ENCODE measurements at regions not wholly inside any gene's neighbourhood (a gene's known extent, or its start where the extent isn't known, plus 50 kb on each side); places are given as distances from the start of the nearest gene placed in this dataset.
"Not testable (repeated sequence)": the region's sequence is repeated elsewhere in the genome, so short reads cannot be mapped to it uniquely, and the experiment has no call there.

DNA sequence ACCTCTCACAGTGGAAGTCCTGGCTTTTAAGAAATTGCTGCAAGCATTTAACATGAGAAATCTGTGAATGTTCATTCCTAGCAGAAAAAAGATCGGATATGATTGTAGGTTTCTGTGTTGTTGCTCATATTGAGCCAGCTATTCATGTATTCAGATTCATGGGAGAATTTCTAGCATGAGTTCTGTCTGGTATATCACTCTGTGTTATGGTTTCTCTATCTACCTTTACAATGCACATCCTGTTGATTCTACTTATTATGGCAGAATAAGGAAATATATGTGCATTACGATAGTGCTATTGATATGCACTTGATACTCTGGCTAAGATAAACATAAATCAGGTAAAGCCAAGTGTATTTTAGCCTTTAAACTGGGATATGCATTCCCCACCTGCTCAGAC is 138.2 kb downstream of the KCNRG start:
- no peak for DNase-seq (ENCODE audit: low read depth in 4 of 4, low spot score in 3 of 4)

- DNase-seq (ENCODE audit: low read depth in 4 of 4, low spot score in 3 of 4) = no peak
These were observed 138.6 kb downstream of the KCNRG start for GRCh38 chr13:50153876-50154275.

GRCh38 chr13:50154697-50155096 is 139.5 kb downstream of the KCNRG start:
- no peak for DNase-seq (ENCODE audit: low read depth in 4 of 4, low spot score in 3 of 4)

DNA sequence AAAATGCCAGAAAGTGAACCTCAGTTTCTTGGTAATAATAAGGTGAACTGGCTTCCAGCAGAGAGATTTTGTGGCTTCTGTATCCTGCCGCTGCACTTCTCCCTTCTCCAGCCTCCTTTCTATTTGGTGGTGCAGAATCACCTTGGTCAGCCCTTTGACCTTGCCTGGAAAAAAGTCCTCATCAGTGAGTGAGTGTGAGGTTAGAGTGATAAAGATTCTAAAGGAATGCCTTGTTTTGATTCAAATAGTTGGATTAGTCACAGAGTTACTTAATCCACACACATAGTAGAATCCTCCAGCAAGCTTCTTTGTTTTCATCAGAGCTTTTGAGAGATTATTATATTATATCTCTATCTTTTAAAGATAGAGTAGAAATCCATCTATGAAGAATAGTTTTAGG is 140.9 kb downstream of the KCNRG start:
- no peak for DNase-seq (ENCODE audit: low read depth in 4 of 4, low spot score in 3 of 4)

DNA sequence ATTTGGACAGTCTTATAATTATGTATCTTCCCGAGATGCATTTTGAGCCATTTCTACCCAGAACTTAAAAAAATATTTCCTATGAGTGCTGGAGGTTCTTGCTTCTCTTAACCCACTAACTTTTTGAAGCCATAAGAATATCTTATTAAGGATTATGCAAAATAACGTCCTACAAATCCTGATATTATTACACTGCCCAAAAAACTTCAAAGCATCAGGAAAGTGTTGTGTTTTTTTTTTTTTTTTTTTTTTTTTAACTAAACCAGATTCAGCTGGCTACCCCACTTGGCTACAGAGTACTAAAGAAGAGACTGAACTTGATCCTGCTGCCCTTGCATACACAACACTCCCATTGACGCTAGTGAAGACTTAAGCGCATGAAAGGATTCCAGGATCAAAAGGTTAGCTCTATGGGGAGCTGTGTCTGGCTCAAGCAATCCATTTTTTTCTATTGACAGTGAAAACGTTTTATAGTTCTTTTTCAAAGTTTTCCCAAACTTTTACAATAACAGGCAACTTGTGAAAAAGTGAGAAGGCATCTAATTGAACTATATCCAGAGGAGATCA is 141.4 kb downstream of the KCNRG start:
- DNase-seq (ENCODE audit: low read depth in 4 of 4, low spot score in 3 of 4) = no peak

- no peak for DNase-seq (ENCODE audit: low read depth in 4 of 4, low spot score in 3 of 4)
These were observed 143.3 kb downstream of the KCNRG start for GRCh38 chr13:50158385-50159165.

DNA sequence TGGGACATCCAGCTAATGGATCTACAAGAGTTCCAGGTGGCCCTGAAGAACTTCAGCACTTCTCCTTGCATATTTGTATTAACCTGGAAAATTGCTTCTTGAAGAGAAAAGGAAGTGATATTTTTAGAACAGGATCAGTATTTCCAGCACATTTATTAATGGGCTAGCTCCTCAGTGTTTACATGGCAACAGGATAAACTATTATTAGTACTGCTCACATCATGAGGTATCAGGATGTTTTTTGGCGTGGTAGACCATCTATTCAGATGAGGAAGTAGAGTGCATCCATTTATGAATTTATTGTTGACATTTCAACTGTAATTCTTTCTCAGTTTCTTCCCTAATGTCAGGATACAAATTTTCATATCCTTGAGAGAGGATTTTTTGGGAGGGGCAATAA is 144.4 kb downstream of the KCNRG start:
- DNase-seq (ENCODE audit: low read depth in 4 of 4, low spot score in 3 of 4) = no peak

DNA sequence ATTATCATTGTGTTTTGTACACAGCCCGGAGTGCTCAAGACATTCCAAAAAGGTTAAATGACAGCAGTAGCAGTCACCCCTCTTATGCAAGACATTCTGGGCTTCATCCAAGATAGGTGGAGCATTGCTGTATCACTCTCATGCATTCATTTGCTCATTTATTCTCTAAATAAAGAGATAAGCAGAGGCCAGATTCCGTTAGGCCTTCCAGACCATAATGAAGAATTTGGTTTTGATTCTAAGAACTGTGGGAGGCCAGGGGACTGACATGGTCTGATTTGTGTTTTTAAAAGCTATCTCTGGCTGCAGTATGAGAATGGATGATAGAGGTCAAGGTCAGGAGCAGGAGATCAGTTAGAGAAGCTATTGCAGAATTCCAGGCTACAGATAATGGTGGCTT is 145.8 kb downstream of the KCNRG start:
- DNase-seq (ENCODE audit: low read depth in 4 of 4, low spot score in 3 of 4) = no peak

DNA sequence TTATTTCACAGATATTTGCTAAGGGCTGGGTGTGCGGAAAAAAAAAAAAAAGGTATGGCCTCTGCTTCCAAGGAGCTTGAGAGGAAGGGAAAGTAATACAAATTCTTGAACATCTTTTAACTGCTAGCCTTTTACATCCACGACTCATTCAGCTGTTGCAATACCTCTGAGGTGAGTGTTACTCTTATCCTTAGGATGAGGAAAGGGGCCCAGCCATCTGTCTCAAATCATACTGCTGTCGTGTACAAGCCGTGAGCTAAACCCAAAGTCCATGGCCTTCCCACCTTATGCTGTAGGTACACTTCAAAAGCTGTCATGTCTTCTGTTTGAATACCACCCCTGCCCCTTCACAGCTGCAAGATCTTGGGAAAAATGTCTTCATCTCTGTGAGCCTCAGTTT is 146.8 kb downstream of the KCNRG start:
- DNase-seq (ENCODE audit: low read depth in 4 of 4, low spot score in 3 of 4) = no peak

- DNase-seq (ENCODE audit: low read depth in 4 of 4, low spot score in 3 of 4) = no peak
These were observed 147.3 kb downstream of the KCNRG start for GRCh38 chr13:50162567-50162966.

DNA sequence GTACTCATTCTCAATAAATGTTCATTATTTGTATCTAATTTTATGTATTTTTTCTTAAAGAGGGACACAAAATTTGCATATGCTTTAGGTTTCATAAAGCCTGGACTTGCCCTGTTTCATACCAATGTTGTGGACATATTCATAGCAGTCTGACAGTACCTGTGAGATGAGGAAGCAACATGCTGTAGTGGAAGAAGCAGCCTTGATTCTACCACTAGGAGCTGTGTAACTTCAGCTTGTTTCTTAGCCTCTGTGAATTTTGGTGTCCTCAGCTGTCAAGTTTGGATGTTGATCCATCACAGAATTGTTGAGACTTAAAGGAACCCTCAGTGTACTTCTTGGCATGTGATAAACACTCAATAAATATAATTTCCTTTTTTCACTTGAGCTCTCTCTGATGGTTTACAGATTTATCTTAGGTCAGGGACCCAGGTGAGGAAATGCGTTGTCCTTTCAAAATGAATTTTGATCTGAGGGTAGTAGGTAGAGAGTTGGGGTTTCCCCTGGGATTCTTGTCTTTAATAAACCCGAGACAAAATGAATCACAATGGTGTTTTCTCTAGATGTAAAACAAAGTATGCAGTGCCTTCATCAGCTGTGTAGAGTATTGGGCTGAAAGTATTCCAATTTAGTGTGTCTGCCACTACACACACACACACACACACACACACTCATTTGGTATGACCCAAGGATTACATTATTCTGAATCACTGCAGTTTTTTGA is 152.1 kb downstream of the KCNRG start:
- DNase-seq (ENCODE audit: low read depth in 4 of 4, low spot score in 3 of 4) = no peak

GRCh38 chr13:50167967-50168366 is 152.7 kb downstream of the KCNRG start:
- DNase-seq (ENCODE audit: low read depth in 4 of 4, low spot score in 3 of 4) = no peak

DNA sequence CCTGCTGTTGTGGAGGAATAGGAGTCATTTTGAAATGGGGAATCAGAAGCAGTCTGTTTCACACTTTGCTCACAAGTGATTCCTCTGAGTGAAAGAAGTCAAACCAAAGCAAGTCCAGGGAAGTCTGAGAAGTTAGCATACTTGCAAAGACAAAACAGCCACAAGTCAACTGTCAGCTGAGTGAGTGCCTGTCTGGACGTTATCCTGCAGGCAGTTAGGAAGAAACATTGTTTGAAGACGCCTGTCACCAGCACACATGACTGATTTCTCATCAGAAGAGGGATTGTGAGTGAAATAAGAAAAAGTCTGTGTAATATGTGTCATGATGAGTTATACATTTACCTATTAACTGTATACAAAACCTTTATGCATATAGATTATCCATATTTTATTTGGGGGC is 153.5 kb downstream of the KCNRG start:
- DNase-seq (ENCODE audit: low read depth in 4 of 4, low spot score in 3 of 4) = no peak

- DNase-seq (ENCODE audit: low read depth in 4 of 4, low spot score in 3 of 4) = no peak
These were observed 155.3 kb downstream of the KCNRG start for GRCh38 chr13:50170447-50171037.

- DNase-seq (ENCODE audit: low read depth in 4 of 4, low spot score in 3 of 4) = no peak
These were observed 156.5 kb downstream of the KCNRG start for GRCh38 chr13:50171590-50172282.

GRCh38 chr13:50173045-50173444 is 157.8 kb downstream of the KCNRG start:
- DNase-seq (ENCODE audit: low read depth in 4 of 4, low spot score in 3 of 4) = not testable (repeated sequence)

- DNase-seq (ENCODE audit: low read depth in 4 of 4, low spot score in 3 of 4) = no peak
These were observed 159.4 kb downstream of the KCNRG start for GRCh38 chr13:50174630-50175029.

- no peak for DNase-seq (ENCODE audit: low read depth in 4 of 4, low spot score in 3 of 4)
These were observed 164.7 kb downstream of the KCNRG start for GRCh38 chr13:50179977-50180376.

- not testable (repeated sequence) for DNase-seq (ENCODE audit: low read depth in 4 of 4, low spot score in 3 of 4)
These were observed 170.8 kb downstream of the KCNRG start for GRCh38 chr13:50185769-50186763.
